ENCODE measurements at regions not wholly inside any gene's neighbourhood (a gene's known extent, or its start where the extent isn't known, plus 50 kb on each side); places are given as distances from the start of the nearest gene placed in this dataset.

DNA sequence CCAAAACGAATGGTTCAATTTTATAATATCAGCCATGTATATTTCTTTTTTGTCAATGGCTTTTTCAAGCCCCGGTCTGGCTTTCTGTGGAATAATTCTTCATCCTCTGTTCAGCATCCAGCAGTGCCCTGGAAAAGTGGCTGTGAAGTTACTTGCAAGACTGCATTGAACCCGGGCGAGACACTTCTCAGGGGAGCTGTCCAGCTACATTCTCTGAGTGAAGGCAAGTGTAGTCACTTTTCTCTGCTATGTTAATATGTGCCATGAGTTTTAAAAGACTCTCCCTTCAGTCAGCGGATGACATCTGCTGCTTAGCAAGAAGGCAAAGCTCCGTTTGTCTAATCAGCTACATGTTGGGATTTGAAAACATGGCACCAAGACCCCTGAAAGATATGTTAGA is 81.3 kb upstream of the RGMA start:
- no peak for TF ChIP-seq EZH2 (IDR thresholded peaks at IDR 0.05)
- no peak for TF ChIP-seq POLR2AphosphoS5 (IDR thresholded peaks at IDR 0.05; ENCODE audit: borderline replicate concordance, low read depth, low read length)

Measured in SK-N-MC (cell line).